HEK293 (cell line): ENCODE measurements at regions not wholly inside any gene's neighbourhood (a gene's known extent, or its start where the extent isn't known, plus 50 kb on each side); places are given as distances from the start of the nearest gene placed in this dataset.

Source experiments
- CTCF ChIA-PET: fragments of 350-600 bp; formaldehyde crosslinking; extraction: SDS; loops from one replicate; lab custom pipeline; 2021; ENCODE audit warnings: antibody characterized with exemption; lab: Yijun Ruan, JAX
- POLR2A ChIA-PET: fragments of 300-600 bp; formaldehyde crosslinking; extraction: SDS; loops from one replicate; lab custom pipeline; 2020; ENCODE audit warnings: antibody characterized with exemption, inconsistent platforms; lab: Yijun Ruan, JAX
- H3K27ac ChIP-seq: fragments of 200-500 bp; sonication (Bioruptor generic); 2 replicates; pipeline ENCODE4 v1.5.1; 2014; ENCODE audit warnings: low read depth, low read length, control low read depth, inconsistent platforms; ENCODE audit errors: extremely low read depth
- H3K36me3 ChIP-seq, 2 experiments: fragments of 200-500 bp in 1 of 2; sonication (Bioruptor generic) in 1 of 2; 1 replicate in 1 of 2; 2 replicates in 1 of 2; pipeline ENCODE4 v1.5.1; 2014 to 2017; ENCODE audit warnings: inconsistent platforms in 2 of 2, low read length in 2 of 2; ENCODE audit not compliant: control insufficient read depth in 2 of 2, insufficient read depth in 1 of 2
- H3K4me1 ChIP-seq: fragments of 200-500 bp; sonication (Bioruptor generic); 2 replicates; pipeline ENCODE4 v1.5.1; 2014; ENCODE audit warnings: mild to moderate bottlenecking, low read length, inconsistent platforms; ENCODE audit not compliant: control insufficient read depth, insufficient read depth
- H3K4me3 ChIP-seq: 2 replicates; pipeline ENCODE4 v1.5.1; 2011; ENCODE audit warnings: low read depth, mild to moderate bottlenecking, control low read depth, low read length, moderate library complexity
- H3K9me3 ChIP-seq: fragments of 200-500 bp; sonication (Bioruptor generic); 2 replicates; pipeline ENCODE4 v1.5.1; 2014; ENCODE audit warnings: low read depth, low read length, inconsistent platforms; ENCODE audit not compliant: control insufficient read depth, insufficient read depth
- FEZF1 ChIP-seq: fragments of 450-650 bp; formaldehyde crosslinking; IDR thresholded peaks from 2 replicates; pipeline ENCODE4 v1.5.1; 2016; ENCODE audit warnings: missing biosample characterization, missing genetic modification characterization
- GLI4 ChIP-seq: fragments of 450-650 bp; formaldehyde crosslinking; IDR thresholded peaks from 2 replicates; pipeline ENCODE4 v1.5.1; 2016; ENCODE audit warnings: missing biosample characterization, missing genetic modification characterization
- KLF8 ChIP-seq: fragments of 450-650 bp; formaldehyde crosslinking; IDR thresholded peaks from 2 replicates; pipeline ENCODE4 v1.5.1; 2016; ENCODE audit warnings: missing biosample characterization, missing genetic modification characterization
- MEIS1 ChIP-seq: sonication (generic); formaldehyde crosslinking; IDR thresholded peaks from 2 replicates; pipeline ENCODE4 v1.8.1; 2022; ENCODE audit warnings: missing genetic modification reagents, mild to moderate bottlenecking, borderline replicate concordance
- OSR2 ChIP-seq: fragments of 450-650 bp; formaldehyde crosslinking; IDR thresholded peaks from 2 replicates; pipeline ENCODE4 v1.5.1; 2016; ENCODE audit warnings: missing biosample characterization, missing genetic modification characterization
- ZBTB48 ChIP-seq: fragments of 450-650 bp; formaldehyde crosslinking; IDR thresholded peaks from 2 replicates; pipeline ENCODE4 v1.5.1; 2016; ENCODE audit warnings: missing biosample characterization, missing genetic modification characterization
- ZFHX2 ChIP-seq: fragments of 450-650 bp; formaldehyde crosslinking; conservative IDR thresholded peaks from 2 replicates; pipeline ENCODE4 v1.5.1; 2016; ENCODE audit warnings: missing biosample characterization, missing genetic modification characterization
- ZNF266 ChIP-seq: fragments of 450-650 bp; formaldehyde crosslinking; IDR thresholded peaks from 2 replicates; pipeline ENCODE4 v1.5.1; 2016; ENCODE audit warnings: missing biosample characterization, missing genetic modification characterization, low read depth
- ZNF292 ChIP-seq: fragments of 450-650 bp; formaldehyde crosslinking; IDR thresholded peaks from 2 replicates; pipeline ENCODE4 v1.5.1; 2016; ENCODE audit warnings: low read depth, missing biosample characterization, missing genetic modification characterization, borderline replicate concordance
- ZNF521 ChIP-seq: fragments of 450-650 bp; formaldehyde crosslinking; IDR thresholded peaks from 2 replicates; pipeline ENCODE4 v1.5.1; 2017; ENCODE audit warnings: missing biosample characterization, mild to moderate bottlenecking, missing genetic modification characterization
- ZNF529 ChIP-seq: fragments of 450-650 bp; formaldehyde crosslinking; IDR thresholded peaks from 2 replicates; pipeline ENCODE4 v1.5.1; 2017; ENCODE audit warnings: missing genetic modification characterization, missing biosample characterization; ENCODE audit not compliant: insufficient replicate concordance
- ZNF701 ChIP-seq: fragments of 450-650 bp; formaldehyde crosslinking; IDR thresholded peaks from 2 replicates; pipeline ENCODE4 v1.5.1; 2016; ENCODE audit warnings: missing biosample characterization, missing genetic modification characterization
- ZNF791 ChIP-seq: fragments of 450-650 bp; formaldehyde crosslinking; IDR thresholded peaks from 2 replicates; pipeline ENCODE4 v1.5.1; 2016; ENCODE audit warnings: missing biosample characterization, missing genetic modification characterization
- ZNF830 ChIP-seq: fragments of 450-650 bp; IDR thresholded peaks from 2 replicates; pipeline ENCODE4 v1.5.0; 2018; ENCODE audit warnings: missing biosample characterization, missing genetic modification characterization, low read depth, mild to moderate bottlenecking, moderate library complexity
- ZNF837 ChIP-seq: fragments of 450-650 bp; formaldehyde crosslinking; IDR thresholded peaks from 2 replicates; pipeline ENCODE4 v1.5.1; 2016; ENCODE audit warnings: missing biosample characterization, missing genetic modification characterization
- TF ChIP-seq, protein P1 (sequence below): fragments of 450-650 bp; formaldehyde crosslinking; IDR thresholded peaks from 2 replicates; pipeline ENCODE4 v1.5.1; 2016; ENCODE audit warnings: missing biosample characterization, missing genetic modification characterization
- TF ChIP-seq, protein P2 (sequence below): fragments of 450-650 bp; formaldehyde crosslinking; IDR thresholded peaks from 2 replicates; pipeline ENCODE4 v1.5.1; 2016; ENCODE audit warnings: missing biosample characterization, missing genetic modification characterization
- TF ChIP-seq, protein P3 (sequence below): IDR thresholded peaks from 2 replicates; pipeline ENCODE4 v1.6.1; 2011; ENCODE audit warnings: mild to moderate bottlenecking, low read depth, low read length, borderline replicate concordance

DNA sequence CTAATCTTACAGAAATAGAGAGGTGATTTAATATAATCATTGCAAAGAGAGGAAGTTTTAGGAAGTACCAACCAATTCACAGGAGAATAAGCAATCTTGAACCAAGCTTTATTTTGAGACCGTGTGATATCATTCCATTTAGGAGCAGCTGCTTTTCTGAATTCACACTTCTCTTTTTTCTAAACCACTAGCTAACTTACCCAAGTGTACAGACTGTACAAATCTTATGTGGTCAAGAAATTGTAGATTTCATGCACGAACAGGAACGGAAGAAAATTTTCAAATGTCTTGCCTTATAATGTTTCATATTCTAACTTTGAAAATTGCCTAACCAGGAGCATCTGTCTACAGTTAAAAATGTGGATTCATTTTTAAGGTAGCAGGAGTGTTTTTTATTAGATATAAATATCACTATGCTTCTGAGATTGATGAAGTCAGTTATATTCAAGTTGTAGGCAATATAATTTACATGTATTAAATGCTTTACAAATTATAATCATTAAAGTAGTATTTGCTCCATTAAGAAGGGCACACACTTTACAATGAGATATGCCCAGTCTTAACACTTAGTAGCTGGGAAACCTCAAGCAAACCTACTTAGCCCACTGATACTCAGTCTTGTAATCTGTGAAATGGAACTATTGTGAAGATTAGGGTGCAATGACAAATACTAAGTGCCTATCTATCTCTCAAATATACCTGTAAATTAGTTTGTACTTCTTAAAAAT lies 86.7 kb upstream of the FOXN2 start:
- Histone ChIP-seq H3K4me1 (no peaks in the 10 kb centered on the region), H3K27ac (no peak overlapping the region), H3K36me3 (no peaks in the 10 kb centered on the region), H3K4me3 (no peak overlapping the region), H3K9me3 (no peaks in the 10 kb centered on the region)
- POLR2A ChIA-PET: no interaction called here
- no peak for TF ChIP-seq OSR2 (tag by site-specific recombination)
- TF ChIP-seq ZFHX2 (tag by site-specific recombination): no peak
- no peak for TF ChIP-seq FEZF1 (tag by site-specific recombination)
- TF ChIP-seq, protein P1, sequence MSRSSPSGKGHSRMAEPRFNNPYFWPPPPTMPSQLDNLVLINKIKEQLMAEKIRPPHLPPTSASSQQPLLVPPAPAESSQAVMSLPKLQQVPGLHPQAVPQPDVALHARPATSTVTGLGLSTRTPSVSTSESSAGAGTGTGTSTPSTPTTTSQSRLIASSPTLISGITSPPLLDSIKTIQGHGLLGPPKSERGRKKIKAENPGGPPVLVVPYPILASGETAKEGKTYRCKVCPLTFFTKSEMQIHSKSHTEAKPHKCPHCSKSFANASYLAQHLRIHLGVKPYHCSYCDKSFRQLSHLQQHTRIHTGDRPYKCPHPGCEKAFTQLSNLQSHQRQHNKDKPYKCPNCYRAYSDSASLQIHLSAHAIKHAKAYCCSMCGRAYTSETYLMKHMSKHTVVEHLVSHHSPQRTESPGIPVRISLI (tag by site-specific recombination): no peak
- no peak for TF ChIP-seq ZNF529 (tag by site-specific recombination)
- no peak for TF ChIP-seq ZNF837
- CTCF ChIA-PET: interaction anchor here (0.5 kb wide), 1 partner anchor 95 kb away, joined by 5 read pairs; no protein-coding TSS in a partner anchor

DNA sequence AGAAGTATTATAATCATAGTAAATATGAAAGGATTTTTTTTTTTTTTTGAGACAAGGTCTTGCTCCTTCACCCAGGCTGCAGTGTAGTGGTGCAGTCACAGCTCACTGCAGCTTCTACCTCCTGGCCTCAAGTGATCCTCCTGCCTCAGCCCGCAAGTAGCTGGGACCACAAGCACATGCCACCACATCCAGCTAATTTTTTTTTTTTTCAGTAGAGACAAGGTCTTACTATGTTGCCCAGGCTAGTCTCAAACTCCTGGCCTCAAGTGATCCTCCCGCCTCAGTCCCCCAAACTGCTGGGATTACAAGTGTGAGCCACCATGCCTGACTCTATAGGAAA lies 86.2 kb upstream of the FOXN2 start:
- no peak overlapping the region for H3K27ac ChIP-seq
- H3K9me3 ChIP-seq: no peaks in the 10 kb centered on the region
- no peaks in the 10 kb centered on the region for H3K4me1 ChIP-seq
- TF ChIP-seq ZNF521: no peak
- TF ChIP-seq KLF8: no peak
- TF ChIP-seq ZNF791: no peak
- TF ChIP-seq, all 188 proteins: peak for 0
- CTCF ChIA-PET: no interaction called here
- POLR2A ChIA-PET: no interaction called here
- no peak overlapping the region for H3K4me3 ChIP-seq
- H3K36me3 ChIP-seq: no peaks in the 10 kb centered on the region

DNA sequence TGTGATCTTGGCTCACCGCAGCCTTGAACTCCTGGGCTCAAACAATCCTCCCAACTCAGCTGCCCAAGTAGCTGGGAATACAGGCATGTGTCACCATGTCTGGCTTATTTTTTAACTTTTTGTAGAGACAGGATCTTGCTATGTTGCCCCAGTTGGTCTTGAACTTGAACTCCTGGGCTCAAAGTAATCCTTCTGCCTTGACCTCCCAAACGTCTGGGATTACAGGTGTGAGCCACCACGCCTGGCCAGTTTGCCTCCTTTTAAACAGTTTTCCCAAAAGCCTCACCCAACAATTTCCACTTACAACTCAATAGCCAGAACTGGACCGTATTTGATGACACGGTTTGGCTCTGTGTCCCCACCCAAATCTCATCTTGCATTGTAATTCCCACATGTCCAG lies 85.4 kb upstream of the FOXN2 start:
- POLR2A ChIA-PET: no interaction called here
- CTCF ChIA-PET: no interaction called here
- Histone ChIP-seq H3K36me3 (no peaks in the 10 kb centered on the region), H3K9me3 (no peaks in the 10 kb centered on the region), H3K4me3 (no peak overlapping the region), H3K4me1 (no peaks in the 10 kb centered on the region), H3K27ac (no peak overlapping the region)
- TF ChIP-seq ZNF266 (no peak), ZNF830 (tag by site-specific recombination) (no peak)
- TF ChIP-seq, protein P2, sequence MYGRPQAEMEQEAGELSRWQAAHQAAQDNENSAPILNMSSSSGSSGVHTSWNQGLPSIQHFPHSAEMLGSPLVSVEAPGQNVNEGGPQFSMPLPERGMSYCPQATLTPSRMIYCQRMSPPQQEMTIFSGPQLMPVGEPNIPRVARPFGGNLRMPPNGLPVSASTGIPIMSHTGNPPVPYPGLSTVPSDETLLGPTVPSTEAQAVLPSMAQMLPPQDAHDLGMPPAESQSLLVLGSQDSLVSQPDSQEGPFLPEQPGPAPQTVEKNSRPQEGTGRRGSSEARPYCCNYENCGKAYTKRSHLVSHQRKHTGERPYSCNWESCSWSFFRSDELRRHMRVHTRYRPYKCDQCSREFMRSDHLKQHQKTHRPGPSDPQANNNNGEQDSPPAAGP: no peak
- TF ChIP-seq, all 188 proteins: peak for 0

DNA sequence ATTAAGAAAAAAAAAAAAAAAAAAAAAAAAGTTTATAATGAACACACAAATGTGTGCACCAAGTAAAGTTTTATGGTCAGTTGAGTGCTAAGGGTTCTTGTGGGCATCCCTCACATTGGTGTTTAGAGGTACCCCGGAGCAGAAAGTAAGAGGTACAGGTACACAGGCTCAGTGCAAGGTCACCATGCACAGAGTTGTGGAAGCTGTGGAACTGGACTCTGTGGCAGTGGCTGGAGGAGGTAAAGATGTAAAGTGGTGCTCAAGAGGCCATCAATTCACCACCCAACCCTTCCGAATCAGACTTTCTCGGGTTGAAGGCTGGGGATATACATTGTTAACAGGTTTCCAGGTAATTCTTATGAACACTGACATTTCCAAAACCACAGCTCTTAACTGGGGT lies 83.6 kb upstream of the FOXN2 start:
- Histone ChIP-seq H3K9me3 (no peaks in the 10 kb centered on the region), H3K4me3 (no peak overlapping the region), H3K36me3 (no peaks in the 10 kb centered on the region), H3K4me1 (no peaks in the 10 kb centered on the region), H3K27ac (no peak overlapping the region)
- ChIA-PET POLR2A (no interaction called here), CTCF (no interaction called here)
- TF ChIP-seq ZNF292 (tag by site-specific recombination) (no peak), GLI4 (no peak), ZNF701 (no peak), ZBTB48 (no peak), MEIS1 (CRISPR knock-in tag) (no peak)
- TF ChIP-seq, protein P3, sequence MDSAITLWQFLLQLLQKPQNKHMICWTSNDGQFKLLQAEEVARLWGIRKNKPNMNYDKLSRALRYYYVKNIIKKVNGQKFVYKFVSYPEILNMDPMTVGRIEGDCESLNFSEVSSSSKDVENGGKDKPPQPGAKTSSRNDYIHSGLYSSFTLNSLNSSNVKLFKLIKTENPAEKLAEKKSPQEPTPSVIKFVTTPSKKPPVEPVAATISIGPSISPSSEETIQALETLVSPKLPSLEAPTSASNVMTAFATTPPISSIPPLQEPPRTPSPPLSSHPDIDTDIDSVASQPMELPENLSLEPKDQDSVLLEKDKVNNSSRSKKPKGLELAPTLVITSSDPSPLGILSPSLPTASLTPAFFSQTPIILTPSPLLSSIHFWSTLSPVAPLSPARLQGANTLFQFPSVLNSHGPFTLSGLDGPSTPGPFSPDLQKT: no peak
